ENCODE measurements at regions not wholly inside any gene's neighbourhood (a gene's known extent, or its start where the extent isn't known, plus 50 kb on each side); places are given as distances from the start of the nearest gene placed in this dataset.

DNA sequence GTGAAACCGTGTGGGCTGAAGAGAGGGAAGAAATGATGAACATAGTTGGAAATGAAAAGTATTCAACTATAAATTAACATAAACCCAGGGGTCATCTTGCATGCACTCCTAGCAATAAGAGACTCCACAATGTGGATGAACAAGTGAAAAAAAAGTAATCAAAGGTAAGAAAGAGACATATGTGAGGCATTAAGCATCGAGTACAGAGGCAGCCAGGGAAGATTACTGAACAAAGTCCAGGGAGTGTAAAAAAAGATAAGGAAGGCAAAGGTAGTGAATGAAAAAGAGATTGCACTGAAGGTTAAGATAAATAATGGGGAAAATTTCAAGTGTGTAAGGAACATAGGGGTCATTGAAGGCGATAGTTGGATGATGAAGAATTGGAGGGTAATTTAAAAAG lies 330.8 kb upstream of the PROX1 start:
- DNase-seq = no peak

DNA sequence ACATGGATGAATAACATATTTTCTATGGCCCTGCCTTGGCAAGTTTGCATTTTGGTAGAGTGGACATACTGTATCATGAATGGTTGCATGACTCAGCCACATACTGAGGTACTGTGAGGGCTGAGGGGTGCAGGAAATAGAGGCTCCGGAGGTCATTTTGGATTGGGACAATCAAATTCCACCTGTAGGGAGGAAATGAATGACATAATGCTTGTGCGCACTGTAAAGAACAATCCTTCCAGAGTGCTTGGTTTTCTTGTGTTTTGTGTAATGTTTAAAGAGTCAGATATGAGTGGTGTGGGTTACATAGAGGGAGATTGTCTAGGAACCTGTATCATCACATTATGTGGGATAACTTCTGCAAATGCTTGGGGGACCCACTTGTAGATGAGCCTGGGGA lies 329.9 kb upstream of the PROX1 start:
- DNase-seq = no peak

DNA sequence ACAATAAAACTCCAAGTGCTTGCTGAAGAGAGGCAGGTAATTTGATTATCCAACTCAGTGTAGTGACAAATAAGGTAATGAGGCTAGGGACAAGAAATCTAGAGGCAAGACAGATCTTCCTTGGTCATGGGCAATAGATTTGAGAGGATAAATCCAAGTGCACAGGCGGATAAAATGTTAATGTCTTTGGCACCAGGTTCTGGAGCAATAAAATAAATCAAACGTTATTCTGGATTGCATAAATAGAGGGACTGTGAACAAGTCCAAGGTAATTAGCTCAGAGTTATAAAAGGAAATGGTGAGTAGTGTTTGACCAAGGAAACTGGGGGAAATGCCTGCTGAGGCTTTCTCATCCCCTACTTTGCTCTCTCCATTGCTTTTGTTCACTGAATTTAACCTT lies 329.3 kb upstream of the PROX1 start:
- peak; percentile 18 for DNase-seq

- DNase-seq = no peak
Measured at GRCh38 chr1:213659580-213660547, 327.9 kb upstream of the PROX1 start.

GRCh38 chr1:213661302-213661701 lies 326.5 kb upstream of the PROX1 start:
- DNase-seq = no peak

GRCh38 chr1:213666113-213666512 lies 321.7 kb upstream of the PROX1 start:
- DNase-seq = peak; percentile 28

- no peak for DNase-seq
Measured at GRCh38 chr1:213666922-213667321, 320.9 kb upstream of the PROX1 start.

DNA sequence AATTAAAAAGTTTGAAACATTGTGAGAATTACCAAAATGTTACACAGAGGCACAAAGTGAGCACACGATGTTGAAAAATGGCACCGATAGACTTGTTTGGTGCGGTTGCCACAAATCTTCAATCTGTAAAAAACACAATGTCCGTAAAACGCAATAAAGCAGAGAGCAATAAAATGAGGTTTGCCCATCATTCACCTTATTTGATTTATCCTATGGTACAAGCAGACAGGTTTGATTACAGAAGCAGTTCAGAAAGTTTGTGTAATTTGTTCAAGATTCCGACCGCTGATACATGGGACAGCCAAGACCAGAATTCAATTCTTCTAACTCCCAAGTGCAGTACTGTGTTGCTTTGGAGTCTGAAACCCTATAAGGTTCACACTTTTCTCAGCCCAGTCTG lies 318.3 kb upstream of the PROX1 start:
- DNase-seq = no peak

- DNase-seq = peak; percentile 95
Measured at GRCh38 chr1:213669964-213670691, 317.6 kb upstream of the PROX1 start.

- DNase-seq = no peak
Measured at GRCh38 chr1:213670692-213671023, 317.1 kb upstream of the PROX1 start.

DNA sequence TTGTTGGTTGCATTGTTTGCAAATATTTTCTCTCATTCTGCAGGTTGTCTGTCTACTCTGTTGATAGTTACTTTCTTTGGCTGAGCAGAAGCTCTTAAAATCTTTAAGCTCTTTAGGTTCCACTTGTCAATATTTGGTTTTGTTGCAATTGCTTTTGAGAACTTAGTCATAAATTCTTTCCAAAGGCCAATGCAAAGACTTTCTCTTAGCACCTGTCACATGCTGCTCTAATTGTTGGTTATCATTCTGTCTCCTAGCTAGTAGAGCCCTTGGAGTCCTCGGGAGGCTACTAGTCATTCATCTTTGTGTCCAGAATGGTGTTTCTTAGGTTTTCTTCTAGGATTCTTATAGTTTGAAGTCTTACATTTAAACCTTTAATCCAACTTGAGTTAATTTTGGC lies 312.7 kb upstream of the PROX1 start:
- no peak for DNase-seq

DNA sequence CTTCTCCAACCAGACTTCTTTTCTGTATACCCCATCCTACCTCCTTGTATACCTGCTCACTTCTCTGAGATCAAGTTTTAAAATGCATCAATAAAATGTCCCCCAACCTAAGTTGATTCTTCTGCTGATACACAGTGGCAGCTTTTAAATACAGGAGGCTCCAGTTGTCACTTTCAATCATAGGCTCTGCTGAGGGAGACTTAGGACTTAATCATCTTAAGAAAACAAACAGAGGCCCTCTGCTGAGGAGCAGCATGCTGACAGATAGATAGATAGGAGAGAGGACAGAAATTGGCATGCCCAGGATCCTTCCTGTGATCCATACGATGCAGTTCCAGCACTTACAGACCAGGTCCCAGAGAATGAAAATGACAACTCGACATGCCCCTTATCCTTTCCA lies 311.0 kb upstream of the PROX1 start:
- DNase-seq = no peak

- DNase-seq = no peak
Measured at GRCh38 chr1:213678348-213678747, 309.4 kb upstream of the PROX1 start.

- DNase-seq = no peak
Measured at GRCh38 chr1:213678753-213679152, 309.0 kb upstream of the PROX1 start.

DNA sequence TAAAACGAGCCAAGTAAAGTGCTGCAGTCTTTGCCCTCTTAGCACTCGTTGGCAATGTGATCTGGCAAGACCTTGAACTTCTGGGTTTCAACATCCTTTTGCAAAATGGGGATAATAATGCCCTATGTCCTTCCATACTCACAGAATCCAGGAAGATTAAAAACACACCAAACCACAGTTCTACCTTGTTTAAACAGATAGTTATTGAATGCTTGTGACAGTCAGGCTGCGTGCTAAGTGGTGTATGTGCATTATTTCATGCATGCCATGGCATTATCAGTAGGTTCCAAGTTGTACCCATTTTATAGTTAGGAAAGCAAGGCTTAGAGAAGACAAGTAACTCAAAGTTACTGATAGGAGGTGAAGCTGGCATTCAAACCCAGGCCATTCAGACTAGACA lies 308.6 kb upstream of the PROX1 start:
- DNase-seq = no peak

DNA sequence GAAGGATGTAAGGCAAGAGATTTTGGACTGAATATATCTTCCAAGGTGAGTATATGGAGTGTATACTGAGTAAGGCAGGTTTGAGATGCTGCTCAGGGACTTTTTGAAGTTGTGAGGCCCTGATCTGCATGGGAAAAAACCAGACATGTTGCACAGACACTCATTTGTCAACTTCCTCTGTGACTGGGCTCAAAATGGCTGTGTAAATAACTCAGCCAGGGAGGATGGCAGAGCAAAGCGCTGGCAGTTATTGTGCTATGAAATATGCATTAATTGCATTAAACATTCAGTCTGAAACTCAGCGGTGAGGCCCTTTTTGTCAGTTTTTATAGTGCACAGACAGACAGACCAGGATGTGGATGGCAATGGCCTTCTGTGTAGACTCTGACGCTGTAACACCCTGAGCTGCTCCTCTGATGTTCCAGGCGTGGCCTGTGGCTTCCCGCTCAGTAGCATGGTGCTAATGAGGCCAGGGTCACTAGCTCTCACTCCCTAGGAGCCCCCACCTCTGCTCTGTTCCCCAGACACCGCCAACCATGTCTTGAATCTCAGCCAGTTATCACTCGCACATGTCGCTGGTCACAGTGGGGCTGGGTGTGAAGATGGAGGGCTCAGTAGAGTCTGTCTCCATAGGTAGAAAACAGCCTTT lies 307.0 kb upstream of the PROX1 start:
- no peak for DNase-seq

DNA sequence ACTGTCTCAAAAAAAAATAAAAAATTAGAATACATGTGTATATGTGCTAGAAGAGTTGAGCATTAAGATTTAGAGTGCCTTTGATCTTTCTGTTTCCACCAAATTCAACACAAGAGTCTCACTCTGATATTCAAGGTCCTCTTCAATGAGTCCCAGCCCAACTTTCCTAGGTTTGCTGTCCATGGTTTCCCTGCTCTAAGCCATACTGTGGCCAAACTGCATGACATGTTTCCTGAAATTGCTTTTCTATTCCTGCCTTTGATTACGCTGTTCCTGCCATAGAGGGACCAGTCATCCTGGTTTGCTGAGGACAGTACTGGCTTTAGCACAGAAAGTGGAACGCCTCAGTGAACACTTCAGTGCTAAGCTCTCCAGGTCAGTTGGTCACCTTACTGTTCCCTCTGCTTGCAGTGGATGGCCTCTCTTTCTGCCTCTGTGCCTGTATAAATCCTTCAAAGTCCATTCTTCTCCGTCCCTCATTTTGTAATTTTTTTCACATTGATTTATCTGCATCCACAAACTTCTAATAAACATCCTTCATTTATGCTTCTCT lies 305.9 kb upstream of the PROX1 start:
- no peak for DNase-seq

DNA sequence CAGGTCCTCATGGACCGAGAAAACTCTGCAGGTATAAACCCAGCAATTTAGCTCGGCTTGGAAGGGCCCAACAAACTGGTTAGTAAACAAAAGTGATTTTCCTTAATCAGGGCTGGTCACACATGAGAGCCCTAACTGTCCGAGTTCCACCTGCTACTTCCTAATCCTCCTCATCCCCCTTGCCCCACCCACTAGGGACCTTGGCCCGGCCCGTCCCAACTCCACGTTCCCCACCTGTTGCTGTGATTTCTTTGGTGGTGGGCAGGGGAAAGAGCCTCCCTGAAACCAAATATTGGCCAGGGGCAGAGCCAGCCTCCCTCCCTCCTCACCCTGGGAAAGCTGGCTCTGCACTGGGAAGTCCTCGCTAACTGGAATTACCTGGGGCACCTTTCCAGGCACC lies 304.2 kb upstream of the PROX1 start:
- DNase-seq = no peak

GRCh38 chr1:213684454-213684853 lies 303.3 kb upstream of the PROX1 start:
- DNase-seq = no peak

- no peak for DNase-seq
Measured at GRCh38 chr1:213685992-213686582, 301.7 kb upstream of the PROX1 start.

DNA sequence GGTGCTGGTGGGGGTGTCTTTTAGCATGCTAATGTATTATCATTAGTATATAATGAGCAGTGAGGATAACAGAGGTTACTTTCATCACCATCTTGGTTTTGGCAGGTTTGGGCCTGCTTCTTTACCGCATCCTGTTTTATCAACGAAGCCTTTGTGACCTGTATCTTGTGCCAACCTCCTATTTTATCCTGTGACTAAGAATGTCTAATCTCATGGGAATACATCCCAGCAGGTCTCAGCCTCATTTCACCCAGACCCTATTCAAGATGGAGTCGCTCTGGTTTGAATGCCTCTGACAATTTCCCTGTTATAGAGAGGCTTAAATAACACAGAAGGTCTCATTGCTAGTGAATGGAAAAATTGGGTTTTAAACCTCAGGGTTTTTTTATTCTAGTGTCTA lies 300.8 kb upstream of the PROX1 start:
- DNase-seq = no peak

DNA sequence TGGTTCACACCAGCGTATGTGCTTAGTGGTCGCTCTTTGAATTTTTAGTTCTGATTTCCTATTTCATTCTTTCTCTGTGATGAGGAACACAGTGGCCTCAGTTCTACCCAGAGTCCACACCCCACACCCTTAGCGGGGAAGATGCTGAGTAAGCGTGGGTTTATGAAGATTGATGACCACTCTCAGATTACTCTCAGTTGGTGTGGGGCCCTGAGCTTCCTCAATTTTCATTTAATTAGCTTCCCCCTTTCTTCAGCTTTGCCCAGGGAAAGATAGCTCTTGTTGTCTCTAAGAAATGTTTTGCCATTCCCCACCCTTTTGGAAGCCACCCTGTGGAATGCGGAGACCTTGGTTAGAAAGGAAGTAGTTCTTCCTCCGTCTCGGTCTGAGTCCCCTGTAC lies 299.9 kb upstream of the PROX1 start:
- DNase-seq = no peak

GRCh38 chr1:213688655-213689054 lies 299.1 kb upstream of the PROX1 start:
- DNase-seq = no peak

Measured in NCI-H510A (cell line).